ENCODE measurements at regions not wholly inside any gene's neighbourhood (a gene's known extent, or its start where the extent isn't known, plus 50 kb on each side); places are given as distances from the start of the nearest gene placed in this dataset.
"Not testable (repeated sequence)": the region's sequence is repeated elsewhere in the genome, so short reads cannot be mapped to it uniquely, and the experiment has no call there.

DNA sequence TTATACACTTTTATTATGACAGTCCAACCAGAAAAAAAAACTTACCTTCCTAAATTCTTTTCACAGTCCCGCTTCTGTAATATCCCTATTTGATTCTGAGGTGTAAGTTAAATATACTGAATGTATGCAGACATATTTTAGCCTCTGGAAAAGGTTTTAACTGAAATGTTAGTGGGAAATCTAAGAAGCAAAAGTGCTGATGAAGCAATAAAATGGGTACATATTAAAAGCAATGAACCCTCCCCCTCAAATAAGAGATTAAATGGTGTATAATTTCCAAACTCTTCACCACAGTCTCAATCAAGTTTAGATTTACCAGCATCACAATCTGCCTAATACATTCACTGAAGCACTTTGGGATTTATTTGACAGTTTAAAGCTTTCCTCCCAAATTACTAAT, 688.3 kb upstream of the DIAPH2 start:
- no peak for DNase-seq

DNA sequence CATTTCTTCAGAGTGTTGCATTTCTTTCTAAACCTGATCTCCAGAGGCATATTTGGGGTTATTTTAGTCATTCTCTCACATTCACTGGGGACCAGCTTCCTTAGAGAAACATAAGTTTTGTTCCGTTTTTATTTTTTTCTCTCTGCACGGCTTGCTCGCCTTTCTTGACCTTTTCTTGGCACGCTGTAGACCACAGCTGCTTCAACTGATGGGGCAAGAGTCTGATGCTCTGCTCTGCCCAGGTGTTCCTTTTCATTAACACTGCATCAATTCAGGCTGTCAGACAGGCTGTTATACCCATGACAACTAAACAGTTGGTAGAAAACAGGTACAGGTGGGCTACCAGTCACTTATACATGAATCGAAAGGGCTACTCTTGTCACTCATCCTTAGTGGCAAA, 682.2 kb upstream of the DIAPH2 start:
- no peak for DNase-seq

GRCh38 chrX:96004386-96004785, 680.3 kb upstream of the DIAPH2 start:
- DNase-seq, result no peak

GRCh38 chrX:96006281-96006680, 678.4 kb upstream of the DIAPH2 start:
- no peak for DNase-seq

DNA sequence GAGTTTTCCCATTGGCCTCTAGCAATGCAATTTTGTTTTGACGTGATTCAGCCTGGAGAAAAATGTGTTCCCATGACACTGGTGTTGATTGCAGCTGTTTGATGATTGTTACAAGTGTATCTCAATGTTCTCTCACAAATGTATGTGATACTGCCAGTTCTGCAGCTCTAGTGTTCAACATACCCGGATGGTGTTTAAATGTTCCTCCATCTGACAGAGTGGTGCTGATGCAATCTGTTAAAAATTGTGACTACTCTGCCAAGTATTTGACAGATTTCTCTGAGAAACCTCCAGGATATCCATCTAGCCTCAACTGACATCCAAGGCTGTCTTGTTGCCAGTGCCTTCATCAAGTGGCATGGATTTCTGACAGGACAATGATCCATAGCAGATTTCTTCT, 657.2 kb upstream of the DIAPH2 start:
- DNase-seq, result no peak

- no peak for DNase-seq
Observed at GRCh38 chrX:96052078-96052477, 632.6 kb upstream of the DIAPH2 start.

GRCh38 chrX:96081891-96082290, 602.8 kb upstream of the DIAPH2 start:
- no peak for DNase-seq

DNA sequence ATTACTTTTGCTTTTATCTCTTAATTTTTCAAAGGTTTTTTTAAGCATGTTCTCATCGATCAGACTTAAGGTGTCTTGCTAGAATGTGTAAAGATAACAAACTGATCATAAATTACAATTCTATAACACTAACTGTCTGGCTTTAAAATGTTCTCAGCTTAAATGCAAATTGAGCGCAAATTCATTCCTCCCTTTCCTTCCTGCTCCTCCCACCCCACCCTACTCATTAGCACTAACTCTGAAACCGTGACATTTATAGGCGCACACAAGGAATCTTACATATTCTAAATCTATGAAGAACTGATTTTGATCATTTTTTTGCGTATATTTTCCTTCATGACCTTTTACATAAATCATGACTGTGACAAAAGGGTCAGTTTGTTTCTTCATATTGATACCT, 590.0 kb upstream of the DIAPH2 start:
- DNase-seq, result no peak

DNA sequence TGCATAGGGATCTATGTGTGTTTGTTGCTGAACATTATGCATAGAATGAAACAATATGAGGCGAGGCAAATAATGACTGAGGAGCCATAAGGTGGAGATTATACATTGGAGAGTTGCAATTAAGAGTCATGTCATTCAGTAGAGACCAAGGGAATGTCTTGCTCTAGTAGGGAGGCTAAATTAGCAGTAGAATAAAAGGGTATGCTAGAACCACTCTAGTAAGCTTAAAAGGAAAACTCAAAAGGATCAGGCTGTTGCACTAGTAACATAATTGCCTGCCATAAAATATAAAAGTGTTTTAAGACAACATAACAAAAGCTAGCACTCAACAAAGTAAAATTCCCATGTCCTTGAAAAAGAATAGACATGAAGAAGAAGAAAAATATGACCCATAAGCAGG, 586.2 kb upstream of the DIAPH2 start:
- no peak for DNase-seq

- no peak for DNase-seq
Observed at GRCh38 chrX:96102997-96103396, 581.6 kb upstream of the DIAPH2 start.

GRCh38 chrX:96112689-96113088, 572.0 kb upstream of the DIAPH2 start:
- DNase-seq, result no peak

DNA sequence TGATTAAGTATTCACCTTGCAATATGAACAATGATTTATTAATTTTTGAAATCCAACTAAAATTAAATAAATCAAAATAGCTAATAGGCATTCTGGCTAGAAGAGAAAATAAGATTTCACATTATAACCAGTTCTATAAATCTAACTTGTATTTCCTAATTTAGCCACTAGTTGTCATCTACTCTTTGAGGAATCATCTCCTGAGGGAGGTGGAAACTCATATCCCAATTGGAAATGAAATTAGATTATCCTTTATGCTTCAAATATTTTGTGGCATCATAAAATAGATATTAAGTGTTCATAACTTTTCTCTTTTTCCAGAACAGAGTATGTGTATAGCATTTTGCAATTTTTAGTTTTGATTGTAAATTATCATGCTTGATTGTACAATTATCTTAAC, 558.5 kb upstream of the DIAPH2 start:
- peak; percentile 6 for DNase-seq

DNA sequence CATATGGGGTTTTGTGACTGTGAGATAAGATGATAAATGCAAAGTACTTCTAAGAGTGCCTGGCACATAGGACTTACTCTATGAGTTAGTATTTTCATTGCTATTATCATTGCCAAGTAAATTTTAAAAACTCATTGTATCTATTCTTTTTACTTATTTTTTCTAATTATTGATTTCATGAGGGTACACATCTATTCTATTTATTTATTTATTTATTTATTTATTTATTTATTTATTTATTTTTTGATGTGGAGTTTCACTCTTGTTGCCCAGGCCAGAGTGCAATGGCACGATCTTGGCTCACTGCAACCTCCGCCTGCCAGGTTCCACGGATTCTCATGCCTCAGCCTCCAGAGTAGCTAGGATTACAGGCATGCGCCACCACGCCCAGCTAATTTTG, 556.6 kb upstream of the DIAPH2 start:
- DNase-seq, result not testable (repeated sequence)

DNA sequence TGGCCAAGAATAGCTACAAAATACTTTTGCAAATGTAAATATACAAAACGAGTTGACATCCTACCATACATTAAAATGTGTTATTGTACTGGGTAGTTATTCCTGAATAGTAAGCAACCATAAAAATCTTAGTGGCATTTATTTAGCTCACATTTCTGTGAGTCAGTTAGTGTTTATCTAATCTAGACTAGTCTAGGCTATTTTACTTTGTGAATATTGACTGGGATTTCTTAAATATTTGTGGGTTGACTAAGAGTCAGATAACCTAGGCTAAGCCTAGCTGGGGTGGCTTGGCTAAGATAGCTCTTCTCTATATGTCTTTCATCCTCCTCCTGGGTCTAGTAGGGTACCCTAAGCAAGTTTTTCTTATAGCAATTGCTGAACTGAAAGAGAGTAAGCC, 543.8 kb upstream of the DIAPH2 start:
- no peak for DNase-seq

DNA sequence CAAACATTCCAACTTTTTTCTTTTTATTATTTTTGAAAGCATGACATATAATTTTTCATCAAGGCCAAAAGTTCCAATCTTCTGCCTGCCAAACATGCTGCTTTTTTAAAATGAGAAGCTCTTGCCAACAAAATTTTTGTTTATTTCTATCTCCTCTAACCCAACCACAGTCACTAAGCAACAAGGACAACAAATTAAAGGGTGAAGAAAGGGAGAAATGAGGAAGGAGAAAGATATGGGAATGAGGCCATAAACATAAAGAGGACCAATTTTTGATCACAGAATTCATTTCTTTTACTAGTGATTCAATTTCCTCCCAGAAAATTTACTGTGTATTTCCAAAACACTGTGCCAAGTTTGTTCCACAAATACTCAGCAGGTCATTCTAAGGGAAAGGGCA, 537.0 kb upstream of the DIAPH2 start:
- DNase-seq, result peak; percentile 1

- DNase-seq, result no peak
Observed at GRCh38 chrX:96170626-96171025, 514.0 kb upstream of the DIAPH2 start.

DNA sequence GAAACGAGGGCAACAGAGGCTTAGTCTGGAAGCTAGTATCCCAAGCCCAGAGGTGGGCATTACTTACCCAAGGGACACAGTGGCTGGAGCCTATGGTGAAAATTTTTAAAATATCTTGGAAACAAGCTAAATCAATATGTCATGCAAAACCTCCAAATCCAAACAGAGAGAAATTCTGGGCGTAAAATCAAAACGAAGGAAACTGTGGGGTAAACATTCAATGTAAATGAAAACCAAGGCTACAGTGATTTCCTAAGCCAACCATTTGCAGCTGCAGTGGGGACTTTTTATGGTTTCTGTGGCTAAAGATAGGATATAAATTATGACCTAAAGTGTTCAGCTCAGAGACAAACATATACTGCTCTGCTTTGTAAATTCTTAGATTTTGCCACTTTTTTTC, 507.7 kb upstream of the DIAPH2 start:
- DNase-seq, result no peak

- no peak for DNase-seq
Observed at GRCh38 chrX:96181605-96182004, 503.0 kb upstream of the DIAPH2 start.

- DNase-seq, result peak; percentile 62
Observed at GRCh38 chrX:96182366-96182765, 502.3 kb upstream of the DIAPH2 start.

DNA sequence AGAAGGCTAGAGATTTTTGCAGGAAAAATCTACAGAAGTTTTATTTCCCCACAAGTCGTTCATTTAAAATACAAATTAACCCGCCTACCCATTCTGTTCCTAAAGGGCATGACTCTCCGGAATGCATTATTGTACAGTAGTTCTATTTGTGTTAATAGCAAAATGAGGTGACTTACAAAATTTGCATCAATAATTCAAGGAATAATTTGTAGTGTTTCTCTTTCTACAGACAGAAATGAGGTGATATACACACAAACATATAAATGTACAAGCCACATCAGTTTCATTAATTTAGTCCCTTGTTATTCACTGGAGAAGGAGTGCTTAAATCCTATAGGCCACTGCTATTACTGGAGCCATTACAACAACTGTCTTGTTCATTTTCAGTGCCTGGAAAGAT, 501.3 kb upstream of the DIAPH2 start:
- no peak for DNase-seq

GRCh38 chrX:96183843-96184242, 500.8 kb upstream of the DIAPH2 start:
- peak; percentile 14 for DNase-seq

GRCh38 chrX:96204928-96205327, 479.7 kb upstream of the DIAPH2 start:
- no peak for DNase-seq

DNA sequence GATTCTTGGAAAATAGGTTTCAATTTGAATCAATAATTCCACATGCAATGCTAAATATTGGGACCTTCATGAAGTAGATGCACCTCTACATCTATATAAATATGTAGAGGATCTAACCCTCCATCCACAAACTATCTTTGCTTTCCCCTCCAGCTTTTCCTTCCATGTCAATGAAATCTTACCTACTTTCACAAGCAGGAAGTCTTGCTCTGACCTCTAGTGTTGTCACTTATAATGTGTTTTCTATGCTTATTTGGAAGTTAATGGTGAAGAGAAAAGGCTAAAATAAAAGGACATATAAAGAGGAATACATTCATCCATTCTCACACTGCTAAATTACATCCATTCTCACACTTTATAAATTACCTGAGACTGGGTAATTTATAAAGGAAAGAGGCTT, 472.7 kb upstream of the DIAPH2 start:
- no peak for DNase-seq

DNA sequence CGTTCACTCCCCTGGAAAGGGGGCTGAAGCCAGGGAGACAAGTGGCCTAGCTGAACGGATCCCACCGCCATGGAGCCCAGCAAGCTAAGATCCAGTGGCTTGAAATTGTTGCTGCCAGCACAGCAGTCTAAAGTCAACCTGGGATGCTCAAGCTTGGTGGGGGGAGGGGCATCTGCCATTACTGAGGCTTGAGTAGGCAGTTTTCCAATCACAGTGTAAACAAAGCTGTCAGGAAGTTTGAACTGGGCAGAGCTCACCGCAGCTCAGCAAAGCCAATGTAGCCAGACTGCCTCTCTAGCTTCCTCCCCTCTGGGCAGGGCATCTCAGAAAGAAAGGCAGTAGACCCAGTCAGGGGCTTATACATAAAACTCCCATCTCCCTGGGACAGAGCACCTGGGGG, 470.0 kb upstream of the DIAPH2 start:
- not testable (repeated sequence) for DNase-seq

DNA sequence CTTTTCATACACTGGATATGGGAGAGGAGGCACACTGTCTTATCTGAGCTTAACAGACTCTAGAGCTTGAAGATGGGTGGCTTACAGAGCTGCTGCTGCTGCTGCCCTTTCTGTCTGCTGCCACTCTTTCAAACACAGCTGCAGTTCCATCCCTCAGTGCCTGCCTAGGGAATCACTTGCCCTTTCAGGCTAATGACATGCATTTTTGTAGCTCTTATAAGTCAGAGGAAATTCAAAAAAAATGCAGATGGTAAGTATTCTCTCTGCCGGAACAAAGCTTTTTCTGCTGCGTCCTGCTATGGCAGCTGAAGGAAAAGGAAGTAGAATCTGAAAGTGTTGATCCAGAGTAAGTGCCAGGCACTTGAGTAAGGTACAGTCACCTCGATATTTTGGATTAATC, 460.4 kb upstream of the DIAPH2 start:
- peak; percentile 35 for DNase-seq

DNA sequence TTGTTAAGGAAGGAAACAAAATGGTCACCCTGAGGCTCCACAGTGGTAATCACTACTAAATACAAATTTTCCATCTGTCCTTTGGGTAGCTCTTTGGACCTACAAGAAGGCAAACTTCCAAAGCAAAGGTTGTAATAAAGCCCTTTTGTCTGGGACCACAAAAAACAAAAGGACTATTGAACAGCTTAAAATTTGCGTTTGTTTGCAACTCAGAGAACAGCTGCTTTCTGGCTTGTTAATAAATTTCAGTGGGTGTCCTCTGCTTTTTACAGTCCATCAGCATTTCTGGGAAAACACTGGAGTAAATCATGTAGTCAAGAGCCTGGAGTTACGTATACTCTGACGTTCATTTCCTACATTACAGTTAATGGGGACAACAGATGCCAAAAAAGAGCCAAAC, 439.7 kb upstream of the DIAPH2 start:
- DNase-seq, result no peak
